ENCODE measurements at regions not wholly inside any gene's neighbourhood (a gene's known extent, or its start where the extent isn't known, plus 50 kb on each side); places are given as distances from the start of the nearest gene placed in this dataset.

- TF ChIP-seq EZH2 (IDR thresholded peaks at IDR 0.05) (no peak), POLR2AphosphoS5 (IDR thresholded peaks at IDR 0.05; ENCODE audit: borderline replicate concordance, low read depth, low read length) (no peak)
Observed at GRCh38 chr16:5506021-5506420, 408.4 kb upstream of the EEF2KMT start.

Measured in SK-N-MC (cell line).